ENCODE measurements at regions not wholly inside any gene's neighbourhood (a gene's known extent, or its start where the extent isn't known, plus 50 kb on each side); places are given as distances from the start of the nearest gene placed in this dataset.

DNA sequence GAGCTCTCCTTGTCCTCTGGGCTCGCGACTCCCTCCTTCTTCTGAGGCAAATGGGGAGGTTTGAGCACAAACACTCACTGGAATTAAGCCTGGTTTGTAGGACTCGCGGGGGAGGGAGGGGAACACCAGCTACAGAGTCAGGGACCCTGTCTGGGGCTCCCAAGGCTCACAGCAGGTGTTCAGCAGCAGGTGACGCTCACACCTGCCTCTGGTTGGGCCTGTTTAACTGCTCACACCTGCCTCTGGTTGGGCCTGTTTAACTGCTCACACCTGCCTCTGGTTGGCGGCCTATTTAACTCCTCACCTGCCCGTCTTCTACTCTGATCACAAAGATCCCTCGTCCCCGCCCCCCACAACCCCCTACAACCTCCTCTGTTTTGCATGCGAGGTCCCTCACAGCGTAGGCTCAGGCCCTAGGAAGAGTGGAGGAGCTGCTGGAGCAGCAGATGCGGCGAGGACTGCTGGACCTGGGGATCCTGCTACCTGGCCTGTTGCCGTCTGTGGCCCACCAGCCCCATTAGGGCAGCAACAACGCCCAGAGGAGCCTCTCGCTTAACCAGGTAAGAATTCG lies 181.9 kb downstream of the ERMARD start:
- no peak overlapping the region for H3K4me3 ChIP-seq (ENCODE audit: low read depth in 1 of 2, low read length in 2 of 2)
- no peaks in the 10 kb centered on the region for H3K9me3 ChIP-seq (ENCODE audit: control insufficient read depth in 1 of 2, low read length in 2 of 2)
- no peaks in the 10 kb centered on the region for H3K27me3 ChIP-seq (ENCODE audit: control insufficient read depth in 1 of 2, insufficient read depth in 2 of 2, low read length in 2 of 2)
- no peaks in the 10 kb centered on the region for H3K36me3 ChIP-seq (ENCODE audit: control insufficient read depth in 1 of 2, insufficient read depth in 2 of 2, low read length in 2 of 2)
- peaks cover 0 to 9% of the 10 kb centered on the region in 2 donors for H3K4me1 ChIP-seq (ENCODE audit: control insufficient read depth in 1 of 2, insufficient read depth in 2 of 2, low read length in 2 of 2)
- no peak overlapping the region for H3K27ac ChIP-seq (ENCODE audit: low read depth, low read length)
- no peak overlapping the region for H3K9ac ChIP-seq (ENCODE audit: low read depth in 1 of 2, low read length in 2 of 2)

DNA sequence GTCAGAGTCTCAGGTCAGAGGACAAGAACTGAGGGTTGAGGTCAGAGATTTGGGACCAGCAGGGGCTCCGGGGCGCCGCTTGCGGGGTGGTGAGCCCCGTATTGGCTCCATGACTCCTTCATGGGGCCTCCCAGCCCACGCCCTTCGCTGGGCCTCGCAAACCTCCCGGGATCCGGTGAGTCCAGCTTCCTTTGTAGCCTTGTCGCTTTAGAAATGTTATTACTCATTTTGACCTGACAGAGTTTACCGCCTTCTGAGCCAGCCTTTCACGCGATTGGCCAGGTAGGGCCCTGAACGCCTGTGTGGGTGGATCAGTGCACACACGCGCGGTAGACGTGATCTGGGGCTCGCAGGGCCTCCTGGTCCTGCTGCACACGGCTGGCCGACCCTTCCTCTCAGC lies 181.1 kb downstream of the ERMARD start:
- Histone ChIP-seq H3K27ac (ENCODE audit: low read depth, low read length) (no peak overlapping the region), H3K9ac (ENCODE audit: low read depth in 1 of 2, low read length in 2 of 2) (no peak overlapping the region), H3K36me3 (ENCODE audit: control insufficient read depth in 1 of 2, insufficient read depth in 2 of 2, low read length in 2 of 2) (no peaks in the 10 kb centered on the region), H3K27me3 (ENCODE audit: control insufficient read depth in 1 of 2, insufficient read depth in 2 of 2, low read length in 2 of 2) (no peaks in the 10 kb centered on the region), H3K4me3 (ENCODE audit: low read depth in 1 of 2, low read length in 2 of 2) (no peak overlapping the region), H3K9me3 (ENCODE audit: control insufficient read depth in 1 of 2, low read length in 2 of 2) (no peaks in the 10 kb centered on the region), H3K4me1 (ENCODE audit: control insufficient read depth in 1 of 2, insufficient read depth in 2 of 2, low read length in 2 of 2) (peaks cover 0 to 9% of the 10 kb centered on the region in 2 donors)

DNA sequence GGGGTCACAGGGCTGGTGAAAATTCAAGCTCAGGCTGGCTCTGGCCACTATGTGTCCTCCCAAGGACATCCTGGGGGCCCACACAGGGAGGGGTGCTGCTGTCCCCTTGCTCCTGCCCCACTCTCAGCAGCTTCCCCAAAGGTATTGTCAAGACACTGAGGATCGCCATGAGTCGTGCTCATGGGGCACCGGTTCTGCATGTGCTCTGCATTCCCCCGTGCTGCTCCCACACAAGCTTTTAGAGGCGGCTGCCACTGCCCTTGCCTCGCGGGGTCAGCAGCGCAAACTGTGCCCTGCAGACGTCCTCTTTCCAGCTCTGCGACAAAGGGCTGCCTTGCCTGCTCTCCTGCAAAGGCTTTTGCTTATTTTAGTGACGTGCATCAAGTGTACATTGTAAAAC lies 179.8 kb downstream of the ERMARD start:
- H3K9me3 ChIP-seq (ENCODE audit: control insufficient read depth in 1 of 2, low read length in 2 of 2), result no peaks in the 10 kb centered on the region
- H3K27me3 ChIP-seq (ENCODE audit: control insufficient read depth in 1 of 2, insufficient read depth in 2 of 2, low read length in 2 of 2), result no peaks in the 10 kb centered on the region
- H3K4me1 ChIP-seq (ENCODE audit: control insufficient read depth in 1 of 2, insufficient read depth in 2 of 2, low read length in 2 of 2), result peaks cover 0 to 9% of the 10 kb centered on the region in 2 donors
- no peaks in the 10 kb centered on the region for H3K36me3 ChIP-seq (ENCODE audit: control insufficient read depth in 1 of 2, insufficient read depth in 2 of 2, low read length in 2 of 2)
- H3K27ac ChIP-seq (ENCODE audit: low read depth, low read length), result no peak overlapping the region
- H3K4me3 ChIP-seq (ENCODE audit: low read depth in 1 of 2, low read length in 2 of 2), result no peak overlapping the region
- H3K9ac ChIP-seq (ENCODE audit: low read depth in 1 of 2, low read length in 2 of 2), result no peak overlapping the region

DNA sequence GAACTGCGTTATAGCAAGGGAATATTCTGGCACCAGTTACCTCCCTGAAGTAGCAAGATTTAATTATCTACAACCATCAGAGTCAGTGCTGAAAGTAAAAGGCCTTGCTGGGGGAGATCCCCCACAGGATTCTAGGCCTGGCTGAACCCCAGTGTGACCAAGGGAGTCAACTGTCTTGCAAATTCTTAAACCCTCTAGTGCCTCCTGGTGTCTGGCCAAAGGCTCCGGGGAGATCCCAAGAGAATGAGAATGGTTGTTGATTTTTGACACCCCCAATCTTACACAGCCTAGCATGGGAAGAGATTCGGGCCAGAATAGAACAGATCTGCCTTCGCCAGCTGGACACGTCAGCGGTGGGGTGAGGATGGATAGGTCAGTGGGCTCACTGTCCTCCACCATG lies 179.4 kb downstream of the ERMARD start:
- peaks cover 0 to 9% of the 10 kb centered on the region in 2 donors for H3K4me1 ChIP-seq (ENCODE audit: control insufficient read depth in 1 of 2, insufficient read depth in 2 of 2, low read length in 2 of 2)
- no peaks in the 10 kb centered on the region for H3K9me3 ChIP-seq (ENCODE audit: control insufficient read depth in 1 of 2, low read length in 2 of 2)
- H3K27ac ChIP-seq (ENCODE audit: low read depth, low read length), result no peak overlapping the region
- H3K27me3 ChIP-seq (ENCODE audit: control insufficient read depth in 1 of 2, insufficient read depth in 2 of 2, low read length in 2 of 2), result no peaks in the 10 kb centered on the region
- no peak overlapping the region for H3K9ac ChIP-seq (ENCODE audit: low read depth in 1 of 2, low read length in 2 of 2)
- no peaks in the 10 kb centered on the region for H3K36me3 ChIP-seq (ENCODE audit: control insufficient read depth in 1 of 2, insufficient read depth in 2 of 2, low read length in 2 of 2)
- no peak overlapping the region for H3K4me3 ChIP-seq (ENCODE audit: low read depth in 1 of 2, low read length in 2 of 2)

DNA sequence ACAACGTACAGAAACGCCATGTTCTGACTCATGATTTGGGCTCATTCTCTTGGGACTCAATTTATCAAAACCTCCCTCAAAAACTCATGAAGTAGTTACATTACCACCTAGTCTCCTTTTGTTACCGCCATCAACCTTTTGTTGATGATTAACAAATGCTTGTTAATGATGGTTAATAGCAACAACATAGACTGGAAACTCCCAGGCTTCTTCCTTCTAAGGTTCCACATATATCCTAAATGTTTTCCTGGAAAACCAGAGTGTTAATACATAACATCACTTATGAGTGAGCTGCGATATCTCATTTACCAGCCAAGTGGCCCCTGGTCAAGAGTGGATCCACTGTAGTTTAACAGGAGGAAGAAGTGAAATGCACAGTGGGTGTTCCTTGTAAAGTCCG lies 176.3 kb downstream of the ERMARD start:
- Histone ChIP-seq H3K9ac (ENCODE audit: low read depth in 1 of 2, low read length in 2 of 2) (no peak overlapping the region), H3K27me3 (ENCODE audit: control insufficient read depth in 1 of 2, insufficient read depth in 2 of 2, low read length in 2 of 2) (no peaks in the 10 kb centered on the region), H3K27ac (ENCODE audit: low read depth, low read length) (no peak overlapping the region), H3K36me3 (ENCODE audit: control insufficient read depth in 1 of 2, insufficient read depth in 2 of 2, low read length in 2 of 2) (no peaks in the 10 kb centered on the region), H3K9me3 (ENCODE audit: control insufficient read depth in 1 of 2, low read length in 2 of 2) (no peaks in the 10 kb centered on the region), H3K4me1 (ENCODE audit: control insufficient read depth in 1 of 2, insufficient read depth in 2 of 2, low read length in 2 of 2) (no peaks in the 10 kb centered on the region), H3K4me3 (ENCODE audit: low read depth in 1 of 2, low read length in 2 of 2) (no peak overlapping the region)

DNA sequence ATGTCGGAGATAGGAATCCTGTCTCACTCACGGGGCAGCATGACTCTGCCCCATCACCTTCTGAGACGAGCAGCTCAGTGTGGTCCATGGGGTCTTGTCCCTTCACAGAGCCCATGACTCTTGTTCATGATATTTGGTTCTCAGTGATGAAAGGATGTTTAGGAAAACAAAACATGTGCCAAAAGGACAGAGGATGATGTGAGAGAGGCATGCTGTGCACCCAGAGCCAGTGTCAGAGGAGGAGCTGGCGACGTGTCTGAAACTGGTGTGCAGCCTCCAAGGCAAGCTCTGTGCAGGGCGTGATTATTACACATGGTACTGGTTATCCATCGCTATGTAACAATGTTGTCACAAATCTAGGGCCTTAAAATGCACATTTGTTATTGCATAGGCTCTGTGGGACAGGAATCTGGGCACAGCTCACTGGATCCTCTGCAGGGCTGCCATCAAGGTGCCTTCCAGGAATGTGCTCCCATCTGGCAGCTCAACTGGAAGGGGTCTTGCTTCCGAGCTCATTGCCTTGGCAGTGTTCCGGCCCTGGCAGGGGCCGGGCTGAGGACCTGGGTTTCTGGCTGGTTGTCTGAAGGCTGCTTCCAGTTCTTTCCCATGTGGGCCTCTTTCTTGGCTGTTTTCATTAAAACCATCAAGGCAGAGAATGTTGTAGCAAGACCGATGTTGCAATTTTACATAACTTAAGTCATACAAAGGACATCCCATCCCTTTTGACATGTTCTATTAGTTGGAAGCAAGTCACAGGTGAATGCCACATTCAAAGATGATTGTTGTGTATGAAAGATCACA lies 175.4 kb downstream of the ERMARD start:
- Histone ChIP-seq H3K4me3 (ENCODE audit: low read depth in 1 of 2, low read length in 2 of 2) (no peak overlapping the region), H3K27me3 (ENCODE audit: control insufficient read depth in 1 of 2, insufficient read depth in 2 of 2, low read length in 2 of 2) (no peaks in the 10 kb centered on the region), H3K9me3 (ENCODE audit: control insufficient read depth in 1 of 2, low read length in 2 of 2) (no peaks in the 10 kb centered on the region), H3K27ac (ENCODE audit: low read depth, low read length) (no peak overlapping the region), H3K4me1 (ENCODE audit: control insufficient read depth in 1 of 2, insufficient read depth in 2 of 2, low read length in 2 of 2) (no peaks in the 10 kb centered on the region), H3K9ac (ENCODE audit: low read depth in 1 of 2, low read length in 2 of 2) (no peak overlapping the region), H3K36me3 (ENCODE audit: control insufficient read depth in 1 of 2, insufficient read depth in 2 of 2, low read length in 2 of 2) (no peaks in the 10 kb centered on the region)

DNA sequence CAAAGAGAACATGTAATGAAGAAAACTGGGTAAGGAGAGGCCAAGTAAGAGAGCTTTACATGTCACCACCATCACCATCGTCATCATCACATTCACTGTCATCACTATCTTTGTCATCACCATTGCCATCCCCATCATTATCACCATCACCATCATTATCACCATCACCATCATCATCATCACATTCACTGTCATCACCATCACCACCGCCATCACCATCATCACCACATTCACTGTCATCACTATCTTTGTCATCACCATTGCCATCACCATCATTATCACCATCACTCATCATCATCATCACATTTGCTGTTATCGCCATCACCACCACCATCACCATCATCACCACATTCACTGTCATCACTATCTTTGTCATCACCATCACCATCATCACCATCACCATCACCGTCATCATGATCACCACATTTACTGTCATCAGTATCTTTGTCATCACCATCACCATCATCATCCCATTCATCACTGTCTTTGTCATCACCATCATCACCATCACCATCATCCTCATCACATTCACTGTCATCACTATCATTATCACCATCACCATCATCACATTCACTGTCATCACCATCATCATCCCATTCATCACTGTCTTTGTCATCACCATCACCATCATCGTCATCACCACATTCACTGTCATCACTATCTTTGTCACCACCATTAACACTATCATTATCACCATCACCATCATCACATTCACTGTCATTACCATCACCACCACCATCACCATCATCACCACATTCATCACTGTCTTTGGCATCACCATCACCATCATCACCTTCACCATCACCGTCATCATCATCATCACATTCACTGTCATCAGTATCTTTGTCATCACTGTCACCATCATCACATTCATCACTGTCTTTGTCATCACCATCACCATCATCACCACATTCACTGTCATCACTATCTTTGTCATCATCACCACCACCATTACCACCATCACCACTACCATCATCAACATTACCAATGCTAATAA lies 172.3 kb downstream of the ERMARD start:
- H3K36me3 ChIP-seq (ENCODE audit: control insufficient read depth in 1 of 2, insufficient read depth in 2 of 2, low read length in 2 of 2), result no peaks in the 10 kb centered on the region
- H3K9me3 ChIP-seq (ENCODE audit: control insufficient read depth in 1 of 2, low read length in 2 of 2), result no peaks in the 10 kb centered on the region
- no peak overlapping the region for H3K27ac ChIP-seq (ENCODE audit: low read depth, low read length)
- H3K4me1 ChIP-seq (ENCODE audit: control insufficient read depth in 1 of 2, insufficient read depth in 2 of 2, low read length in 2 of 2), result no peaks in the 10 kb centered on the region
- no peak overlapping the region for H3K9ac ChIP-seq (ENCODE audit: low read depth in 1 of 2, low read length in 2 of 2)
- H3K4me3 ChIP-seq (ENCODE audit: low read depth in 1 of 2, low read length in 2 of 2), result no peak overlapping the region
- no peaks in the 10 kb centered on the region for H3K27me3 ChIP-seq (ENCODE audit: control insufficient read depth in 1 of 2, insufficient read depth in 2 of 2, low read length in 2 of 2)

DNA sequence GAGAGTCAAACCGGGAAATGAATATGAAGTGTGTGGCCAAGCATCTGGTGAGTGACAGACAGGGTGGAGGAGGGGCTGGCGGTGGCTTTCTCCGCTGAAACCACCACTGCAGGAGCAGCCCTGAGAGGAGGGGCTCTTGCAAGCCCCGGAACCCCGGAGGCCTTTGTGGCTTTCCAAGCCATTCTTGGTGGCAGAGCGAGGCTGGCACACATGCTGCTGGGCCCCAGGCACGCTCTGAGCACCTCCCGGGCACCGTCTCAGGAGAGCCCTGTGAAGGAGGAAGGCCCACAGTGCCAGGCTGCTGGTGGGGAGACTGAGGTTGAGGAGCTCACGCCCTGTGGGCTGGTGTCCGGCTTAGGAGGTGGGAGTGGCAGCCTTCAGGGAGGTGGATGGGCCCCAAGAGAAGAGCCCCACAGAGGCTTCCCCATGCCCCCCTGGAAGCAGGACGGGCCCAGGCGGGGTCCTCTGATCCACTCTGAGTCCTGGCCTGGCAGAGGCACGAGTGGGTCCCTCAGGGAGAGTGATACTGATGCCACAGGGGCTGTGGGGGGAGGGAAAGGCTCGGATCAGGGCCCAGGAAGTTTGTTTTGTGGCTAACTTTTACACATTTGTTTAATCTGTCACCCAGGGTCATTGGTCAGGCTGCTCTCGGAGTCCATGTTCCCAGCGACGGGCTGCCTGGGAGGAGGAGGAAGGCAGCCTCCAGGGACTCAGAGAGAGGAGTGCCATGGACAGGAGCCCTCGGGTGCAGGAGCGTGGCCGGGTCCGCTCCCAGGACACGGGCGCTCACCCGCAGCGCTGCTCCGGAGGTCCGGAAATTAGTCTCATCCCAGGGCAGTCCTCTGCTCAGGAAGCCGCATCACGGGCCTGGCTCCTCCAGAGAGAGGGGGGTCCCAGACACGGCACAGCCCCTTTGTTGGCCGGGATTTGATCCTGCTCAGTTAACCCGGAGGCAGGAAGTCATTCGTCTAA lies 170.7 kb downstream of the ERMARD start:
- Histone ChIP-seq H3K9ac (ENCODE audit: low read depth in 1 of 2, low read length in 2 of 2) (no peak overlapping the region), H3K4me1 (ENCODE audit: control insufficient read depth in 1 of 2, insufficient read depth in 2 of 2, low read length in 2 of 2) (no peaks in the 10 kb centered on the region), H3K9me3 (ENCODE audit: control insufficient read depth in 1 of 2, low read length in 2 of 2) (peaks cover 0 to 3% of the 10 kb centered on the region in 2 donors), H3K4me3 (ENCODE audit: low read depth in 1 of 2, low read length in 2 of 2) (no peak overlapping the region), H3K27ac (ENCODE audit: low read depth, low read length) (no peak overlapping the region), H3K27me3 (ENCODE audit: control insufficient read depth in 1 of 2, insufficient read depth in 2 of 2, low read length in 2 of 2) (no peaks in the 10 kb centered on the region), H3K36me3 (ENCODE audit: control insufficient read depth in 1 of 2, insufficient read depth in 2 of 2, low read length in 2 of 2) (no peaks in the 10 kb centered on the region)

DNA sequence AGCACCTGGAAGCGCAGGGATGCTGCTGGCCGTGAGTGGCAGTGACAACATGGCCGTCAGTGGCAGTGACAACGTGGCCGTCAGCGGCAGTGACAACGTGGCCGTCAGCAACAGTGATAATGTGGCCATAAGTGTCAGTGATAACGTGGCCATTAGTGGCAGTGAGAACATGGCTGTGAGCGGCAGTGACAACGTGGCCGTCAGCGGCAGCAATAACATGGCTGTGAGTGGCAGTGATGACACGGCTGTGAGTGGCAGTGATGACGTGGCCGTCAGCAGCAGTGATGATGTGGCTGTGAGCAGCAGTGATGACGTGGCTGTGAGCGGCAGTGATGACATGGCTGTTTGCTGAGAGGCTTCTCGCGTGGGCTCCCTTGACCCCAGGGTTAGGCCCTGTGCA lies 169.8 kb downstream of the ERMARD start:
- H3K36me3 ChIP-seq (ENCODE audit: control insufficient read depth in 1 of 2, insufficient read depth in 2 of 2, low read length in 2 of 2), result no peaks in the 10 kb centered on the region
- H3K27me3 ChIP-seq (ENCODE audit: control insufficient read depth in 1 of 2, insufficient read depth in 2 of 2, low read length in 2 of 2), result no peaks in the 10 kb centered on the region
- no peak overlapping the region for H3K27ac ChIP-seq (ENCODE audit: low read depth, low read length)
- H3K9ac ChIP-seq (ENCODE audit: low read depth in 1 of 2, low read length in 2 of 2), result no peak overlapping the region
- no peak overlapping the region for H3K4me3 ChIP-seq (ENCODE audit: low read depth in 1 of 2, low read length in 2 of 2)
- no peaks in the 10 kb centered on the region for H3K4me1 ChIP-seq (ENCODE audit: control insufficient read depth in 1 of 2, insufficient read depth in 2 of 2, low read length in 2 of 2)
- peaks cover 0 to 4% of the 10 kb centered on the region in 2 donors for H3K9me3 ChIP-seq (ENCODE audit: control insufficient read depth in 1 of 2, low read length in 2 of 2)

Measured in duodenal mucosa (tissue), 2 donors.